ENCODE measurements at regions not wholly inside any gene's neighbourhood (a gene's known extent, or its start where the extent isn't known, plus 50 kb on each side); places are given as distances from the start of the nearest gene placed in this dataset.

- no peak for DNase-seq
These were observed 437.9 kb downstream of the KLF5 start for GRCh38 chr13:73496711-73497110.

- DNase-seq, result no peak
These were observed 434.0 kb downstream of the KLF5 start for GRCh38 chr13:73492811-73493210.

GRCh38 chr13:73482556-73482955 lies 423.8 kb downstream of the KLF5 start:
- DNase-seq, result no peak

GRCh38 chr13:73481886-73482445 lies 423.2 kb downstream of the KLF5 start:
- no peak for DNase-seq

- no peak for DNase-seq
These were observed 422.2 kb downstream of the KLF5 start for GRCh38 chr13:73480779-73481559.

- DNase-seq, result no peak
These were observed 421.1 kb downstream of the KLF5 start for GRCh38 chr13:73479856-73480255.

- no peak for DNase-seq
These were observed 420.5 kb downstream of the KLF5 start for GRCh38 chr13:73479351-73479750.

- no peak for DNase-seq
These were observed 418.6 kb downstream of the KLF5 start for GRCh38 chr13:73477441-73477840.

GRCh38 chr13:73473016-73473415 lies 414.2 kb downstream of the KLF5 start:
- no peak for DNase-seq

GRCh38 chr13:73467125-73467524 lies 408.3 kb downstream of the KLF5 start:
- DNase-seq, result no peak

- no peak for DNase-seq
These were observed 407.8 kb downstream of the KLF5 start for GRCh38 chr13:73466561-73466960.

- DNase-seq, result no peak
These were observed 406.8 kb downstream of the KLF5 start for GRCh38 chr13:73465617-73465971.

GRCh38 chr13:73464758-73465616 lies 406.2 kb downstream of the KLF5 start:
- DNase-seq, result no peak

- no peak for DNase-seq
These were observed 403.4 kb downstream of the KLF5 start for GRCh38 chr13:73462241-73462640.

- no peak for DNase-seq
These were observed 392.6 kb downstream of the KLF5 start for GRCh38 chr13:73451221-73452029.

- no peak for DNase-seq
These were observed 391.8 kb downstream of the KLF5 start for GRCh38 chr13:73450583-73450982.

GRCh38 chr13:73449252-73449651 lies 390.4 kb downstream of the KLF5 start:
- DNase-seq, result no peak

- DNase-seq, result no peak
These were observed 381.6 kb downstream of the KLF5 start for GRCh38 chr13:73440296-73440895.

- DNase-seq, result no peak
These were observed 375.1 kb downstream of the KLF5 start for GRCh38 chr13:73433890-73434289.

- no peak for DNase-seq
These were observed 374.7 kb downstream of the KLF5 start for GRCh38 chr13:73433458-73433857.

GRCh38 chr13:73429701-73430100 lies 370.9 kb downstream of the KLF5 start:
- no peak for DNase-seq

GRCh38 chr13:73428706-73429105 lies 369.9 kb downstream of the KLF5 start:
- DNase-seq, result no peak

Data from inflammatory macrophage (primary cell).